AG09319 (cell line): ENCODE measurements at regions not wholly inside any gene's neighbourhood (a gene's known extent, or its start where the extent isn't known, plus 50 kb on each side); places are given as distances from the start of the nearest gene placed in this dataset.

Experiments used
- DNase-seq: peaks from one replicate; pipeline ENCODE4 v3.0.0-alpha.2; 2010; ENCODE audit warnings: low read depth; ENCODE audit errors: extremely low read depth
- CTCF ChIP-seq: IDR thresholded peaks from 2 replicates; pipeline ENCODE4 v1.5.1; 2011; ENCODE audit warnings: low read depth, mild to moderate bottlenecking, inconsistent platforms, low read length, moderate library complexity

GRCh38 chr10:108130575-108130974 lies 966.1 kb upstream of the SORCS1 start:
- no peak for TF ChIP-seq CTCF

GRCh38 chr10:108112218-108112617 lies 947.7 kb upstream of the SORCS1 start:
- TF ChIP-seq CTCF: no peak; the same call in 1 of the 2 replicates
- no peak for DNase-seq

More at GRCh38 chr10:108130575-108130974, 966.1 kb upstream of the SORCS1 start:
- no peak for DNase-seq

- DNase-seq: no peak
- no peak for TF ChIP-seq CTCF
These were observed 940.1 kb upstream of the SORCS1 start for GRCh38 chr10:108104551-108105156.

- no peak for DNase-seq
- TF ChIP-seq CTCF: no peak
These were observed 932.8 kb upstream of the SORCS1 start for GRCh38 chr10:108097258-108097657.

GRCh38 chr10:108095932-108096925 lies 931.7 kb upstream of the SORCS1 start:
- no peak for TF ChIP-seq CTCF
- no peak for DNase-seq

- no peak for DNase-seq
- no peak for TF ChIP-seq CTCF
These were observed 926.1 kb upstream of the SORCS1 start for GRCh38 chr10:108090476-108091215.
